ENCODE measurements at regions not wholly inside any gene's neighbourhood (a gene's known extent, or its start where the extent isn't known, plus 50 kb on each side); places are given as distances from the start of the nearest gene placed in this dataset.

GRCh38 chr4:101730291-101731117 is 60.0 kb upstream of the BANK1 start:
- peak; percentile 84 for FAIRE-seq
- TF ChIP-seq POLR2AphosphoS5 (IDR thresholded peaks at IDR 0.05; ENCODE audit: low read depth, low read length) (no peak), TAF1 (IDR thresholded peaks at IDR 0.05; ENCODE audit: borderline replicate concordance, low read depth, low read length) (no peak), POLR2A (IDR thresholded peaks at IDR 0.05; ENCODE audit: low read depth, low read length) (no peak)
- peak; percentile 3 for DNase-seq (ENCODE audit: insufficient read length)

- DNase-seq (ENCODE audit: insufficient read length): no peak
- no peak for TF ChIP-seq POLR2A (IDR thresholded peaks at IDR 0.05; ENCODE audit: low read depth, low read length)
- TF ChIP-seq POLR2AphosphoS5 (IDR thresholded peaks at IDR 0.05; ENCODE audit: low read depth, low read length): no peak
- TF ChIP-seq TAF1 (IDR thresholded peaks at IDR 0.05; ENCODE audit: borderline replicate concordance, low read depth, low read length): no peak
- FAIRE-seq: no peak
These were observed 63.3 kb upstream of the BANK1 start for GRCh38 chr4:101727238-101727637.

DNA sequence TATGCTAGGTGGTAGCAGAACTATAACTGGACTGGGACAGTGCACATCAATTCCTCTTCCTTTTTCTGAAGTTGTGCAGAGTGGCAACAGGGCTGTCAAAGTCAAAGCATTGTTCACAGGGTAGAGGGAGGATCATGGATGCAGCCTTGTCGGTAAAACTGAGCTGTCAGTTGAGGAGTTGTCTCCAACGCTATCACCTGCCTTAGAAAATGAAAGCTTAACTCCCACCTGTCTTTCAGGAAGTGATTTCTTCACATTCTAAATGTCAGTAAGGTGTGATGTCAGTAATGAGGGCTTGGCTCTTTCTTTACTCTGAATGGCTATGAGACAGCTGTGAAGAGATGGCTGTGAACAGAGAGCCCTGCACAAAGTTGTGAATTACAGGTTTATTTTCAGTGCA is 66.4 kb upstream of the BANK1 start:
- no peak for FAIRE-seq
- no peak for TF ChIP-seq POLR2AphosphoS5 (IDR thresholded peaks at IDR 0.05; ENCODE audit: low read depth, low read length)
- TF ChIP-seq POLR2A (IDR thresholded peaks at IDR 0.05; ENCODE audit: low read depth, low read length): no peak
- TF ChIP-seq TAF1 (IDR thresholded peaks at IDR 0.05; ENCODE audit: borderline replicate concordance, low read depth, low read length): no peak
- DNase-seq (ENCODE audit: insufficient read length): no peak

DNA sequence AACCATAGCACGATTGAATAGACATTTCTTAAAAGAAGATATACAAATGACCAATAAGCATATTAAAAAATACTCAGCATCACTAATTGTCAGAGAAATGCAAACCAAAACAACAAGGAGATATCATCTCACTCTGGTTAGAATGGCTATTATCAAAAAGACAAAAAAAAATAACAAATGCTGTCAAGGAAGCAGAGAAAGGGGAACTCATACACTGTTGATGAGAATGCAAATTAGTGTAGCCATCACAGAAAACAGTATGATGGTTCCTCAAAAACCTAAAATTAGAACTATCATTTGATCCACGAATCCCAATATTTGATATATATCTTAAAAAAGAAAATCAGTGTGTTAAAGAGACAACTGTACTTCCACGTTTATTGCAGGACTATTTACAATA is 71.7 kb upstream of the BANK1 start:
- FAIRE-seq: no peak
- no peak for DNase-seq (ENCODE audit: insufficient read length)
- TF ChIP-seq POLR2A (IDR thresholded peaks at IDR 0.05; ENCODE audit: low read depth, low read length): no peak
- no peak for TF ChIP-seq POLR2AphosphoS5 (IDR thresholded peaks at IDR 0.05; ENCODE audit: low read depth, low read length)
- TF ChIP-seq TAF1 (IDR thresholded peaks at IDR 0.05; ENCODE audit: borderline replicate concordance, low read depth, low read length): no peak

DNA sequence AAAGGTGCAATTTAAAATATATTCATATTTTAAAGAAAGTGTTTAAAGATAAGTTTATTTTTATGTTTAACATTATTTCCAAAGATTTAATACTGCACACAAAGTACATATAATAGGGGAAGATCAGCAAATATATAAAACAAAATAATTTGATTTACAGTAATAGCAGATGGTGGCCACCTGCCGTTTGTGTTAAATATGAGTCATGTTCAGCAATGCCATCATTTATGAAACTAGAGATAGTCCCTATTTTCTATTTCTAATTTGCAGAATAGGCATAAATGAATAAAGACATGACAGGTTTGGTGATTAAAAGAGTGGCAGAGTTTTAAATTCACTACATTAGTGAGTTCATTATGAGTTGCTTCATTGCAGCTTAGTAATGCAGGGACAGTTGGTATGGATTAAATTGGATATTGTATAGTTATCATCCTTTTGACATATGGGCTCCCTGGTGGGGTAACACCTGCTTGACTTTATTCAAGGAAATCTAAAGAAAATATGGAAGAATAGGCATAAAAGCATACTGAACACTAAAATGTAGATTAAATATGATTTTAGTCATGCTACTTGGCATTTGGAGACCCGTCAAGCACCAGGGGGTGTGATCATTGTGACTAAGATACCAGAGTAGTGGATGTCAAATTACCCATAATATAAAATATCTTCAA is 78.8 kb upstream of the BANK1 start:
- TF ChIP-seq POLR2A (IDR thresholded peaks at IDR 0.05; ENCODE audit: low read depth, low read length): no peak
- TF ChIP-seq TAF1 (IDR thresholded peaks at IDR 0.05; ENCODE audit: borderline replicate concordance, low read depth, low read length): no peak
- no peak for TF ChIP-seq POLR2AphosphoS5 (IDR thresholded peaks at IDR 0.05; ENCODE audit: low read depth, low read length)
- no peak for FAIRE-seq
- no peak for DNase-seq (ENCODE audit: insufficient read length)

- TF ChIP-seq POLR2A (IDR thresholded peaks at IDR 0.05; ENCODE audit: low read depth, low read length): no peak
- no peak for TF ChIP-seq TAF1 (IDR thresholded peaks at IDR 0.05; ENCODE audit: borderline replicate concordance, low read depth, low read length)
- no peak for TF ChIP-seq POLR2AphosphoS5 (IDR thresholded peaks at IDR 0.05; ENCODE audit: low read depth, low read length)
- DNase-seq (ENCODE audit: insufficient read length) (no peak), FAIRE-seq (no peak)
These were observed 79.7 kb upstream of the BANK1 start for GRCh38 chr4:101710806-101711205.

GRCh38 chr4:101708293-101709039 is 82.1 kb upstream of the BANK1 start:
- FAIRE-seq (no peak), DNase-seq (ENCODE audit: insufficient read length) (no peak)
- TF ChIP-seq POLR2A (IDR thresholded peaks at IDR 0.05; ENCODE audit: low read depth, low read length) (no peak), TAF1 (IDR thresholded peaks at IDR 0.05; ENCODE audit: borderline replicate concordance, low read depth, low read length) (no peak), POLR2AphosphoS5 (IDR thresholded peaks at IDR 0.05; ENCODE audit: low read depth, low read length) (no peak)

DNA sequence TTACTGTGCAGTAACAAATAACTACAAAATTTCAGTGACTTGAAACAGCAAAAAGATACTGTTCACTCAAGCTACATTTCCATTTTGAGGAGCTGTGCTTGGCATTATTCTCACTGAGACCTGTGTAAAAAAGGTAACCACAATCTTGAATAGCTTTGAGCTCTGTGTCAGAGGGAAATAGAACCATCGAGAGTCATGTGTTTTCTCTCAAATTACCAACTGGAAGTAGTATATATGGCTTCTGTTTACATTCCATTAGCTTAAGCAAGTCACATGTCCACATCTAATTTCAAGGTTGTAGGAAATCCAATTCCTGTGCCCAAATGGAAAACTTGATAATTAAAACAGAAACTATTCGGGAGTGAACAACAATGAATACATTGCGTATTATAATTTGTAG is 82.9 kb upstream of the BANK1 start:
- TF ChIP-seq POLR2A (IDR thresholded peaks at IDR 0.05; ENCODE audit: low read depth, low read length) (no peak), TAF1 (IDR thresholded peaks at IDR 0.05; ENCODE audit: borderline replicate concordance, low read depth, low read length) (no peak), POLR2AphosphoS5 (IDR thresholded peaks at IDR 0.05; ENCODE audit: low read depth, low read length) (no peak)
- DNase-seq (ENCODE audit: insufficient read length) (no peak), FAIRE-seq (no peak)

GRCh38 chr4:101706535-101707057 is 83.9 kb upstream of the BANK1 start:
- no peak for FAIRE-seq
- TF ChIP-seq POLR2A (IDR thresholded peaks at IDR 0.05; ENCODE audit: low read depth, low read length): no peak
- TF ChIP-seq POLR2AphosphoS5 (IDR thresholded peaks at IDR 0.05; ENCODE audit: low read depth, low read length): no peak
- DNase-seq (ENCODE audit: insufficient read length): no peak

- DNase-seq (ENCODE audit: insufficient read length) (no peak), FAIRE-seq (no peak)
- TF ChIP-seq TAF1 (IDR thresholded peaks at IDR 0.05; ENCODE audit: borderline replicate concordance, low read depth, low read length) (no peak), POLR2A (IDR thresholded peaks at IDR 0.05; ENCODE audit: low read depth, low read length) (no peak), POLR2AphosphoS5 (IDR thresholded peaks at IDR 0.05; ENCODE audit: low read depth, low read length) (no peak)
These were observed 89.0 kb upstream of the BANK1 start for GRCh38 chr4:101701551-101701950.

GRCh38 chr4:101699441-101700124 is 90.9 kb upstream of the BANK1 start:
- FAIRE-seq (no peak), DNase-seq (ENCODE audit: insufficient read length) (no peak)
- TF ChIP-seq POLR2A (IDR thresholded peaks at IDR 0.05; ENCODE audit: low read depth, low read length) (no peak), TAF1 (IDR thresholded peaks at IDR 0.05; ENCODE audit: borderline replicate concordance, low read depth, low read length) (no peak), POLR2AphosphoS5 (IDR thresholded peaks at IDR 0.05; ENCODE audit: low read depth, low read length) (no peak)

Measured in GM12892 (cell line).